IMR-90 (cell line): ENCODE measurements at regions not wholly inside any gene's neighbourhood (a gene's known extent, or its start where the extent isn't known, plus 50 kb on each side); places are given as distances from the start of the nearest gene placed in this dataset.

Experiments
- BHLHE40 ChIP-seq: fragments of 150-350 bp; IDR thresholded peaks from 2 replicates; pipeline ENCODE4 v1.6.1; 2016; ENCODE audit warnings: mild to moderate bottlenecking, low read depth, low read length
- CHD1 ChIP-seq: IDR thresholded peaks from 2 replicates; pipeline ENCODE4 v1.6.1; 2012; ENCODE audit warnings: low read depth, low read length, improper control_type of control experiment
- CTCF ChIP-seq: conservative IDR thresholded peaks from 2 replicates; pipeline ENCODE4 v1.5.1; 2012; ENCODE audit warnings: mild to moderate bottlenecking, low read depth, low read length, improper control_type of control experiment
- FOS ChIP-seq: fragments of 150-350 bp; IDR thresholded peaks from 2 replicates; pipeline ENCODE4 v1.6.1; 2016; ENCODE audit warnings: low read depth, low read length
- MXI1 ChIP-seq: IDR thresholded peaks from 2 replicates; pipeline ENCODE4 v1.6.1; 2012; ENCODE audit warnings: low read depth, mild to moderate bottlenecking, low read length, moderate library complexity, borderline replicate concordance
- NFE2L2 ChIP-seq: fragments of 150-350 bp; IDR thresholded peaks from 2 replicates; pipeline ENCODE4 v1.6.1; 2016; ENCODE audit warnings: low read depth, mild to moderate bottlenecking, low read length
- POLR2A ChIP-seq: IDR thresholded peaks from 2 replicates; pipeline ENCODE4 v1.6.1; 2012; ENCODE audit warnings: mild to moderate bottlenecking, low read depth, low read length
- RFX5 ChIP-seq: IDR thresholded peaks from 2 replicates; pipeline ENCODE4 v1.8.0; 2012; ENCODE audit warnings: low read depth, mild to moderate bottlenecking, low read length, moderate library complexity

- TF ChIP-seq POLR2A (no peak), CTCF (no peak), BHLHE40 (no peak), NFE2L2 (no peak), RFX5 (no peak), CHD1 (no peak), FOS (no peak), MXI1 (no peak)
These were observed 841.0 kb upstream of the ID2 start for GRCh38 chr2:7840651-7841380.
